GM12865 (cell line): ENCODE measurements at regions not wholly inside any gene's neighbourhood (a gene's known extent, or its start where the extent isn't known, plus 50 kb on each side); places are given as distances from the start of the nearest gene placed in this dataset.

Experiments used
- DNase-seq: peaks from one replicate; pipeline ENCODE4 v3.0.0; 2010; ENCODE audit warnings: low read depth
- H3K4me3 ChIP-seq: 2 replicates; pipeline ENCODE4 v1.5.1; 2011; ENCODE audit warnings: mild to moderate bottlenecking, low read depth, low read length, control low read depth
- TF ChIP-seq, protein P1 (sequence below): IDR thresholded peaks from 2 replicates; pipeline ENCODE4 v1.5.1; 2011; ENCODE audit warnings: low read length, control low read depth, low read depth, inconsistent platforms; ENCODE audit not compliant: insufficient read depth; ENCODE audit errors: missing control alignments

- DNase-seq = no peak
- no peak overlapping the region for H3K4me3 ChIP-seq
- TF ChIP-seq, protein P1, sequence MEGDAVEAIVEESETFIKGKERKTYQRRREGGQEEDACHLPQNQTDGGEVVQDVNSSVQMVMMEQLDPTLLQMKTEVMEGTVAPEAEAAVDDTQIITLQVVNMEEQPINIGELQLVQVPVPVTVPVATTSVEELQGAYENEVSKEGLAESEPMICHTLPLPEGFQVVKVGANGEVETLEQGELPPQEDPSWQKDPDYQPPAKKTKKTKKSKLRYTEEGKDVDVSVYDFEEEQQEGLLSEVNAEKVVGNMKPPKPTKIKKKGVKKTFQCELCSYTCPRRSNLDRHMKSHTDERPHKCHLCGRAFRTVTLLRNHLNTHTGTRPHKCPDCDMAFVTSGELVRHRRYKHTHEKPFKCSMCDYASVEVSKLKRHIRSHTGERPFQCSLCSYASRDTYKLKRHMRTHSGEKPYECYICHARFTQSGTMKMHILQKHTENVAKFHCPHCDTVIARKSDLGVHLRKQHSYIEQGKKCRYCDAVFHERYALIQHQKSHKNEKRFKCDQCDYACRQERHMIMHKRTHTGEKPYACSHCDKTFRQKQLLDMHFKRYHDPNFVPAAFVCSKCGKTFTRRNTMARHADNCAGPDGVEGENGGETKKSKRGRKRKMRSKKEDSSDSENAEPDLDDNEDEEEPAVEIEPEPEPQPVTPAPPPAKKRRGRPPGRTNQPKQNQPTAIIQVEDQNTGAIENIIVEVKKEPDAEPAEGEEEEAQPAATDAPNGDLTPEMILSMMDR = no peak
Observed at GRCh38 chr6:97645757-97646156, 362.7 kb upstream of the MMS22L start.

- TF ChIP-seq, protein P1 = no peak
- DNase-seq = no peak
- H3K4me3 ChIP-seq = no peak overlapping the region
Observed at GRCh38 chr6:97653076-97653475, 370.1 kb upstream of the MMS22L start.

GRCh38 chr6:97653517-97653916 lies 370.5 kb upstream of the MMS22L start:
- H3K4me3 ChIP-seq = no peak overlapping the region
- TF ChIP-seq, protein P1 = no peak
- no peak for DNase-seq

DNA sequence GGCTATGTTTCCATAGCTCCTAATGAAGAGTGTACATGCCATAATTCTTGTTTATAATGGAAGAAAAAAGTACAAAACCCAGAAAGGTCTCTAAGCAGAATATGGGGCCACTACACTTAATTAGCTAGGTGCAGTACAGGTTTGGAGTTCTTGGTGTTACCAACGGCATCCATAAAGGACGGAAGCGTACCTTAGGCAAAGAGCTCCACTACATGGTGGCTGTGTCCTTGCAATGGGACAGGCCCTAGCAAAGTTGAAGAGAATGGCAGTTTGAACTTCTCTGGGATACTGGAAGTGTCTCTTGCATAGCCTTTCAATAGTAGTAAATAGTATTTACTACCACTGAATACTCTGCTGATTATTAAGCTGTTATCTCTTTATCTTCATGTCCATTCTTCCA lies 371.7 kb upstream of the MMS22L start:
- no peak for DNase-seq
- H3K4me3 ChIP-seq = no peak overlapping the region
- TF ChIP-seq, protein P1 = no peak

GRCh38 chr6:97656236-97656635 lies 373.2 kb upstream of the MMS22L start:
- TF ChIP-seq, protein P1 = no peak
- H3K4me3 ChIP-seq = no peak overlapping the region
- no peak for DNase-seq

- no peak overlapping the region for H3K4me3 ChIP-seq
- no peak for DNase-seq
- TF ChIP-seq, protein P1 = no peak
Observed at GRCh38 chr6:97656706-97657350, 373.8 kb upstream of the MMS22L start.

- no peak overlapping the region for H3K4me3 ChIP-seq
- TF ChIP-seq, protein P1 = no peak
- no peak for DNase-seq
Observed at GRCh38 chr6:97658090-97658489, 375.1 kb upstream of the MMS22L start.
